ENCODE measurements at regions not wholly inside any gene's neighbourhood (a gene's known extent, or its start where the extent isn't known, plus 50 kb on each side); places are given as distances from the start of the nearest gene placed in this dataset.
A peak's percentile ranks its signal among the peaks of the same experiment; 100 is the strongest.

DNA sequence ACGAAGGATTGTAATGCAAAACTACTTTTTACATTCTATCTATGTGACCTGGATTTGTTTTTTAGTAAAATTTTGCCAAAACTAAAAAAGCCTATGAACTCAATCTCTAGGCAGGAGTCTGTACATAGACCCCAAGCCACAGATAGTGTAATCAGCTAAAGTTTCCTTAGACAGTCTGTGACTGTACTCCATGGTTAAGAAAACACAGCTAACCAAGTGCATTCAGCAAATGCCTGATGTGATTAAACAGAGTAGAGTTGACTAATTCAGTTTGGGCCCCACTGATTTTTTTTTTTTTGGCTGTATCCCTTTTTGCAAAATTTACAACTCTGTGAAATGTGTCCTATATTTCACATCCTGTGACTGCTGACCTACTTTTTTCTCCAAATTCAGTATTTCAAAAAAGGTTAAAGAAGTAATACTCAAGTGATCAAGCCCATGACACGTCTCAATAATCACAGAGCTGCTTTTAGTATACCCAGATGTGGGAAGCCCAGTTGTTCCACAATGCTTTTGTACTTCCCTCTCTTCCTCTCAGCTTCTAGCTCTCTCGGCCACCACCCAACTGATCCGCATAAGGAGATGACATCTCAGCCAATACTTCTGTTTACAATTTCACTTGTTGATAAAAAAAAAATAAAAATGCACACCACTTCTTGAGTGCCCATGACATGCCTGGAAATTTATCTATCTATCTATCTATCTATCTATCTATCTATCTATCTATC lies 108.8 kb upstream of the TBX18 start (continued):
- TF ChIP-seq USF2 (CRISPR knock-in tag; IDR thresholded peaks at IDR 0.05) (no peak), MXD4 (CRISPR knock-in tag; IDR thresholded peaks at IDR 0.05; ENCODE audit: borderline replicate concordance) (no peak), TEAD1 (CRISPR knock-in tag; IDR thresholded peaks at IDR 0.05) (no peak), CREB1 (CRISPR knock-in tag; IDR thresholded peaks at IDR 0.05) (no peak), NFE2L1 (CRISPR knock-in tag; IDR thresholded peaks at IDR 0.05) (no peak), ZBTB21 (CRISPR knock-in tag; IDR thresholded peaks at IDR 0.05; ENCODE audit: borderline replicate concordance) (no peak), CDX4 (CRISPR knock-in tag; IDR thresholded peaks at IDR 0.05; ENCODE audit: borderline replicate concordance) (no peak), KAT7 (CRISPR knock-in tag; IDR thresholded peaks at IDR 0.05; ENCODE audit: borderline replicate concordance) (no peak)

DNA sequence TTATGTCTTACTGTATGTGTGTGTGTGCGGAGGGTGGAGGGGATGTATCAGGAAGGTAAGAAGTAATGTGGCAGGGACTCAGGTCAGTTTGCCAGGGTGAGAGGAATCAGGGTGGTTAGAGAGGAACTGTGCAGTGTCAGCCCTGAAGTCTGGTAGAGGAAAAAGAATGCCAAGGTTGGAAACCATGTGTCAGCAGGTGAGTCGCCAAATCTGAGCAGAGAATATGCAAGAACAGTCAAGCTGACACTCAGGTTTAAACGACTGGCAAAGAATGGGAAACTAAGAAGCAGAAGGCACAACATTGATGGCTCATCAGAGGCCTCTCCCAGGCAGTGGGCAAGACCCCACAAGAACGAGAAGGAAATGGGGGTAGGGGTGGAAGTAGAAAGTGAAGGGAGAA lies 107.5 kb upstream of the TBX18 start:
- Mint-ChIP-seq H3K27me3 (ENCODE audit: low read depth) (no peaks in the 10 kb centered on the region), H3K36me3 (no peaks in the 10 kb centered on the region), H3K4me3 (no peak overlapping the region), H3K4me1 (no peaks in the 10 kb centered on the region), H3K9me3 (no peaks in the 10 kb centered on the region), H3K27ac (peak overlapping the region; percentile 2; the same call in 1 of the 2 replicates)
- ChIA-PET POLR2A (no interaction called here), CTCF (no interaction called here)
- ATAC-seq: no peak
- no peak for DNase-seq (ENCODE audit: low spot score)
- TF ChIP-seq AR (CRISPR knock-in tag; IDR thresholded peaks at IDR 0.05) (no peak), NFYB (CRISPR knock-in tag; conservative IDR thresholded peaks at IDR 0.05; ENCODE audit: low read depth) (no peak), NFATC4 (CRISPR knock-in tag; IDR thresholded peaks at IDR 0.05) (no peak), MYBL2 (CRISPR knock-in tag; IDR thresholded peaks at IDR 0.05) (no peak), TP53 (CRISPR knock-in tag; IDR thresholded peaks at IDR 0.05) (no peak), NR3C1 (CRISPR knock-in tag; conservative IDR thresholded peaks at IDR 0.05; ENCODE audit: low read depth) (no peak), STAT6 (CRISPR knock-in tag; conservative IDR thresholded peaks at IDR 0.05; ENCODE audit: low read depth) (no peak), EMX1 (CRISPR knock-in tag; IDR thresholded peaks at IDR 0.05) (no peak), ETV6 (CRISPR knock-in tag; IDR thresholded peaks at IDR 0.05) (no peak)
- TF ChIP-seq, protein P1, sequence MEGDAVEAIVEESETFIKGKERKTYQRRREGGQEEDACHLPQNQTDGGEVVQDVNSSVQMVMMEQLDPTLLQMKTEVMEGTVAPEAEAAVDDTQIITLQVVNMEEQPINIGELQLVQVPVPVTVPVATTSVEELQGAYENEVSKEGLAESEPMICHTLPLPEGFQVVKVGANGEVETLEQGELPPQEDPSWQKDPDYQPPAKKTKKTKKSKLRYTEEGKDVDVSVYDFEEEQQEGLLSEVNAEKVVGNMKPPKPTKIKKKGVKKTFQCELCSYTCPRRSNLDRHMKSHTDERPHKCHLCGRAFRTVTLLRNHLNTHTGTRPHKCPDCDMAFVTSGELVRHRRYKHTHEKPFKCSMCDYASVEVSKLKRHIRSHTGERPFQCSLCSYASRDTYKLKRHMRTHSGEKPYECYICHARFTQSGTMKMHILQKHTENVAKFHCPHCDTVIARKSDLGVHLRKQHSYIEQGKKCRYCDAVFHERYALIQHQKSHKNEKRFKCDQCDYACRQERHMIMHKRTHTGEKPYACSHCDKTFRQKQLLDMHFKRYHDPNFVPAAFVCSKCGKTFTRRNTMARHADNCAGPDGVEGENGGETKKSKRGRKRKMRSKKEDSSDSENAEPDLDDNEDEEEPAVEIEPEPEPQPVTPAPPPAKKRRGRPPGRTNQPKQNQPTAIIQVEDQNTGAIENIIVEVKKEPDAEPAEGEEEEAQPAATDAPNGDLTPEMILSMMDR (IDR thresholded peaks at IDR 0.05): no peak
- TF ChIP-seq, protein P2, sequence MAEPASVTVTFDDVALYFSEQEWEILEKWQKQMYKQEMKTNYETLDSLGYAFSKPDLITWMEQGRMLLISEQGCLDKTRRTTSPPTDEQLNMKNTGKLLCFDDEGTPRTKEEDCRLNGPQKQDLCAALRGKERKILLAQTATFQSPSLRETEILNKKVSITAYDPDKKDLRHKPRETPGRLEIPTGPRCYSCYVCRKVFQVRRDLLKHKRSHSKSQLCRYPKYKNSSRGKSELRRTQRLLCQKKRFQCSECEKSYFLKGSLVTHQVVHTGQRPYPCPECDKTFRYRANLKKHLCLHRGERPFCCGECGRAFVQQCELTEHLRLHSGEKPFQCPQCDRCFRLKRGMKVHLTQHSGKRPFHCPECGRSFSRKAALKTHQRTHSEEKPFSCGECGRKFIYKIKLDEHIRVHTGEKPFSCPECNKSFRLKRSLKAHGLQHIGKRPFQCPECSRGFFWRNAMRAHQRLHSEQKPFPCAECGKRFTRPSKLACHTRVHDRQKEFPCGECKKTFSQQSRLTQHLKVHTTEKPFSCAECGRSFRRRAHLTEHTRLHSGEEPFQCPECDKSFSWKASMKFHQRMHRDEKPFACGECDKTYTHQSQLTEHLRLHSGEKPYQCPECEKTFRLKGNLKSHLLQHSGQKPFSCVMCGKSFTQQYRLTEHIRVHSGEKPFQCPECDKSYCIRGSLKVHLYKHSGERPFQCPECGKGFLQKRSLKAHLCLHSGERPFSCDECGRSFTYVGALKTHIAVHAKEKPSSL (CRISPR knock-in tag; conservative IDR thresholded peaks at IDR 0.05): no peak
- TF ChIP-seq, protein P3, sequence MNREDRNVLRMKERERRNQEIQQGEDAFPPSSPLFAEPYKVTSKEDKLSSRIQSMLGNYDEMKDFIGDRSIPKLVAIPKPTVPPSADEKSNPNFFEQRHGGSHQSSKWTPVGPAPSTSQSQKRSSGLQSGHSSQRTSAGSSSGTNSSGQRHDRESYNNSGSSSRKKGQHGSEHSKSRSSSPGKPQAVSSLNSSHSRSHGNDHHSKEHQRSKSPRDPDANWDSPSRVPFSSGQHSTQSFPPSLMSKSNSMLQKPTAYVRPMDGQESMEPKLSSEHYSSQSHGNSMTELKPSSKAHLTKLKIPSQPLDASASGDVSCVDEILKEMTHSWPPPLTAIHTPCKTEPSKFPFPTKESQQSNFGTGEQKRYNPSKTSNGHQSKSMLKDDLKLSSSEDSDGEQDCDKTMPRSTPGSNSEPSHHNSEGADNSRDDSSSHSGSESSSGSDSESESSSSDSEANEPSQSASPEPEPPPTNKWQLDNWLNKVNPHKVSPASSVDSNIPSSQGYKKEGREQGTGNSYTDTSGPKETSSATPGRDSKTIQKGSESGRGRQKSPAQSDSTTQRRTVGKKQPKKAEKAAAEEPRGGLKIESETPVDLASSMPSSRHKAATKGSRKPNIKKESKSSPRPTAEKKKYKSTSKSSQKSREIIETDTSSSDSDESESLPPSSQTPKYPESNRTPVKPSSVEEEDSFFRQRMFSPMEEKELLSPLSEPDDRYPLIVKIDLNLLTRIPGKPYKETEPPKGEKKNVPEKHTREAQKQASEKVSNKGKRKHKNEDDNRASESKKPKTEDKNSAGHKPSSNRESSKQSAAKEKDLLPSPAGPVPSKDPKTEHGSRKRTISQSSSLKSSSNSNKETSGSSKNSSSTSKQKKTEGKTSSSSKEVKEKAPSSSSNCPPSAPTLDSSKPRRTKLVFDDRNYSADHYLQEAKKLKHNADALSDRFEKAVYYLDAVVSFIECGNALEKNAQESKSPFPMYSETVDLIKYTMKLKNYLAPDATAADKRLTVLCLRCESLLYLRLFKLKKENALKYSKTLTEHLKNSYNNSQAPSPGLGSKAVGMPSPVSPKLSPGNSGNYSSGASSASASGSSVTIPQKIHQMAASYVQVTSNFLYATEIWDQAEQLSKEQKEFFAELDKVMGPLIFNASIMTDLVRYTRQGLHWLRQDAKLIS (CRISPR knock-in tag; IDR thresholded peaks at IDR 0.05; ENCODE audit: borderline replicate concordance): no peak

Data from WTC11 (cell line).